Left renal cortex interstitium (tissue), 4 donors: ENCODE measurements at regions not wholly inside any gene's neighbourhood (a gene's known extent, or its start where the extent isn't known, plus 50 kb on each side); places are given as distances from the start of the nearest gene placed in this dataset.
"Not testable (repeated sequence)": the region's sequence is repeated elsewhere in the genome, so short reads cannot be mapped to it uniquely, and the experiment has no call there.

Source experiments
- DNase-seq, 4 donors: peaks; one replicate each; pipeline ENCODE4 v3.0.0-alpha.2; 2013; ENCODE audit warnings: low read depth in 4 of 4, low spot score in 2 of 4, missing footprints in 1 of 4

DNA sequence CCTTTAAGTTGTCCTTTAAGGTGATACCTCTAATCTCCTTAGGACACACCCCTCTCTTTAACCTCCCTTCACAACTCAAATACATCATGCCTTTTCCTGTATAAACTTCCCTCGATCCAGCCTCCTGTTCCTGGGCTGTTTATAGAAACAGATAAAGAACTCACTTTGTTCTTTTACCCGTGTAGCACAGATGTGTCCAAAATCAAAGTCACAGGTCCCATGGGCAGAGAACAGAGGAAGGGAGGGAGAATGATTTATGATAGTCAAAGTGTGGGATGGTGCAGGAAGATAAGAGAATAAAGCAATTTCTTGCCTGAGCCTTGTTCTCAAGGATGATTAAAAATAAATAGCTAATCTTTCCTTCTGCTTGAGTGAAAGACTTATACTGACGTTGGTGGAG is 50.3 kb upstream of the CABCOCO1 start:
- DNase-seq: no peak

GRCh38 chr10:61612009-61612408 is 50.7 kb upstream of the CABCOCO1 start:
- no peak for DNase-seq

DNA sequence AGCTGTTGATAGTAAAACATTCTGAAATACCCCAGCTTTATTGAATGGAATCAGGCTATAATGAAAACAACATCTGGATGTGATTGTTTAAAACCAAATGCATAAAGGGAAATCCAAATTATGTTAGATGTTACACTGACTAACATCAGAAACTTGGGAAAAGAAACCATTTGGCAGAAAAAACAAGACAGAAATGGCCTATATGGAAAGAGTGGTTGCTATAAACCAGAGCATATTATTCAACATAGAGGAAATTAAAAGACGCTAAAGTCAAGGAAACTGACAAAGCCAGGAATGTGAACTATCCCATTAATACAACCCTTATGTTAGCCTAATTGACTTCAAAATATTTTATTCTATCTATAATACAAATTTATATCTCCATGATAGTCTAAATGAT is 53.0 kb upstream of the CABCOCO1 start:
- no peak for DNase-seq

DNA sequence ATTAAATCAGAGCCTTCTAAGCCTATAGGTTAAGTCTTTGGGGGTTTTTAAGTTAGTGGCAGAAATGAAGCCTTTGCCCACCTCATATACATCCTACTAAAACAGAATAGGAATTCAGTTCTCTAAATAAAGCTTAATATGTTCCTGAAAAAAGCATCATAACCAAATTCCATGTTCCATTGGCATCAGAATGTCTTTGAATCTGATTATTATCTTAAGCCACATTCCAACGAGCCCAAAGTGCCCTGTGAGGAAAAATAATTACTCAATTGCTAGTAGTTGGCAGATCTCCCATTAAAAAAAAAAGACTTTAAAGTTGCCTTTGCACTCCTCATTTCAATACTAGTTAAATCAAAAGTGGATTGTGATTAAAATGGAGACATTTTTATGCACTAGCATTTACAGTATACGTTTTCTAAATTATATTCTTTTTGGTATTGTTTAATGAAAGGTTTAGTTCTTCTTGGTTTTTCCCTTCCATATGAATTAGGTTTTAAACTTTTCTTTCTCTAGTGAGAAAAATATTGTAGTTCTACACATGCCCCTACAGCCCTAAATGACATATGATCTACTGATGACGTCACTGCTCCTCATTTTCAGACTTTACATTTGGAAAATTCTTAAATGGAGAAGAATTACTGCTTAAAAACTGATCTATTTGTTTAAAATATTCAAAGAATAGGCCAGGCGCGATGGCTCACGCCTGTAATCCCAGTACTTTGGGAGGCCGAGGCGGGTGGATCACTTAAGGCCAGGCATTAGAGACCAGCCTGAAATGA is 54.3 kb upstream of the CABCOCO1 start:
- DNase-seq: no peak

DNA sequence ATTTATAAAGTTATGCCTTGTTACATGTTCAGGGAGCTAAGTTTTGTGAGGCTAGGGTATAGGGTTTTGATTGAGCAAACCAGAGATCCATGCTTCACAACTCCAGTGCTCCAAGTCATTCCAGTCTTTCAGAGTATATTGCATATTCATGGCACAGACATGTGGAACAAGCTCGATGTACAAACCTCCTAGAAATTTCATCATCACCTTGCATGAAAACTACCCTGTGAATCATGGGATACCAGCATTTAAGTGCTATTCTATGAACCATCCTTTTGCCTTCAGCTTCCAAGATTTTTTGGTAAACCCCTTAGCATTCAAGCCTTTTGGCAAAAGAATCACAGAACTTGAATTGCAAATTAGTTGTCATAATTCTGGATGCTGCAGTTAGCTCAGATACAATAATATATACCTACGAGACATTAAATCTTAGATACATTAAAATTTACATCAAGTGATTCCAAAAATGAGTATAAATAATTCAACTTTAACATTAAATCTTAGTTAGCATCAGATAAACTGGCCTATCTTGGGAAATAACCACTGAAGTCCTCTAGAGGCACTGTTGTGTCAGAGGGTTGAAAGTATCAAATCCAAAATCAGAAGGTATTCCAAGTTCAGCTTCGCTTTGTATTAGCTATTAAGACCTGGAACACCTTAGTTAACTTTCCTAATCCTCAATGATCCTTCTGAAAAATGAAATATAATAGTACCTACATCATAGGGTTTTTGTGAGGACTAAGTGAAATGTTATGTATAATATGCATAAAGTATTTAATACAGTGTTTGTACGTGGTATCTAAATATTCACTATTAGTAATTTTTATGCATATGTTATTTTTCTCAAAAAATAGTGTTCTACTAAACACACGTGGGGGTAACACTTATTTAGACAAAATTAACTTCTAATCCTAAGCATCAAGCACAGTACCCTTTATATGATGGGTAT is 55.5 kb upstream of the CABCOCO1 start:
- DNase-seq: no peak

- no peak for DNase-seq
Observed at GRCh38 chr10:61605221-61605620, 57.5 kb upstream of the CABCOCO1 start.

DNA sequence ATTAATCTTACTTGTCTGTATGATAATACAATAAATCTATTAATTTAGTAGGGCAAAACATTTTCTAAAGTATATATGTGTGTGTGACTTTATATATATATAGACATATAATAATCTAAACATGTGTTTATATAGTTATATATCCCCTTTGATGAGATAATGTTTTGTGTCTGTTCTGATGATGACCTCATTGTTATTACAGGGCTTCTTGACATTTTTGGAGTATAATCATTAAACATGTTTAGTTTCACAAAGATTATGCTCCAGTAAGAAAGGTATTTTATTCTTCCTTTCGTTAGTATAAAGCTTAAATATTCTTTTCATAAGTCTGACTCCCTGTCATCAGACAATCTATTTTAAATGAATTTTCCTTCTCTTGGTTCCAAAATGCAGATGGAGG is 62.3 kb upstream of the CABCOCO1 start:
- DNase-seq: no peak

- DNase-seq: no peak
Observed at GRCh38 chr10:61594430-61594829, 68.3 kb upstream of the CABCOCO1 start.

DNA sequence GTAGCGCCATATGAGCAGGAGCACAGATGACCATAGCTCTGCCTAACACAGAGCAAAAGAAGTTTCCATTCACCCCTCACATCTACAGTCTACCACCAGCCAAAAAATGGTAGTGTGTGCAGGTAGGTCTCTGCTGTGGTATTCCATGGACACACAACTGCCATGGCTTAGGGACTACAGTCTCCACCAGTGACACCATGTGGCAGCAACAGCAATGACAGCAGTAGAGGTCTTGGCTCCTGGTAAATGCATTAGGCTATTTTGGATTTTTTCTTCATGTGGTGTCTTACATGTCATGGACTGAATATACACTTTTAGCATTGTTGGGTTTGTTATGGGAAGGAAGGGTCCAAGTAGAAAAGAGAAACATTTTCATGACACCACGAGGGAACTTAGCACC is 70.1 kb upstream of the CABCOCO1 start:
- no peak for DNase-seq

- no peak for DNase-seq
Observed at GRCh38 chr10:61589547-61590243, 73.0 kb upstream of the CABCOCO1 start.

DNA sequence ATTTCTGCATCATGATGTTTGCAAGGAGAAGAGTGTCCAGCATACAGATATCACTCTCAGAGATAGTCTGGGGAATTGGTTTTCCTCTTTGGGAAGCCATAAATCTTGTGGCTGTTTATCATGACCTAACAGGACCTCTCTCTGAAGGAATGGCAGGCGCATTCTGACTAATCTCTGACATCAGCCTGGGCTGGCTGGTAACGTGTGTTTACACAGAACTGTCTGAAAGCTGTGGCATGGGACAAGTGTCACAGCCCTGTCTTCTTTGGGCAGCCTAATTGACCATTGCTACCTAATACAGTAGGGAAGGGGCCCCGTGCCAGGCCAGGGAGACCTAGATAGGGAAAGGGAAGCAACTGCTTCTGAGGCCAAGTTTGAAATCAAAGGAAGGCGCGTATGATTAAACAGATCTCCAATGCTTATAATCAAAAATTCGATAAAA is 73.9 kb upstream of the CABCOCO1 start:
- DNase-seq: no peak

DNA sequence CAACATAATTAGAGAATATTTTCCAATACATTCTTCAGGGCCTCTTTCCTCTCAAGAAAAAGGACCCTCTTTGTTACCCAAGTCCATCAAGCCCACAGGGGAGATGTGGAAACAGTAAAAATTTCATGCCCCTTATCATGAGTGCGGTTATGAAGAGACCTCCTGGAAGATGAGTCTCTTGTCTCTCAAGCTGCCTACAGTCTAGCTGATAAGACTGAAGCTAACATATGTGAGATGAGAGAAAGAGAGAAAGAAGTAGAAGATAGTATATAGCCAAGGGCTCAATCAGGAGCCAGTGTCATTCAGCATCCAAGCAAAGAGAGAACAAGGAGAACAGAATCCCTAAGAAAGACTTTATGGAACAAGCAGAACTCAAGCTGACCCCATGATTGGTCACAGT is 75.9 kb upstream of the CABCOCO1 start:
- no peak for DNase-seq

- no peak for DNase-seq
Observed at GRCh38 chr10:61580608-61581007, 82.1 kb upstream of the CABCOCO1 start.

DNA sequence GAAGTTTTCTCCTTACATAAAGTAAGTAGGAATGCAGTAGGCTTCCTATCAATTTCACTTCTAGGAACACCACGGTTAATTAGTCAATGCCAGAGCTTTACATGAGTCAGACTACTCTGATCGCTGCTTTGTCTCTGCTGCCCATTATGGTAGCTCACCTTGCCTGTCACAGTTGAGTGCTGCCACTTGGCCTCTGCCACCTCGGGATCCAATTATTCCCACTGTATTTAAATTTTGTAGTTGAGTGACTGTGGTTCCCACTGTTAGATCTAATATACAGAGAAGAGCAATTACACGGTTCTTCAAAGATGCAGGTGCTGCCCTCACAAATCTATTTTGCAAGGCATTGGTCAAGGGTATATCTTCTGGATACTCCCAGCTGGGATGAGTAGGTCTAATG is 92.5 kb upstream of the CABCOCO1 start:
- not testable (repeated sequence) for DNase-seq

- no peak for DNase-seq
Observed at GRCh38 chr10:61567729-61568128, 95.0 kb upstream of the CABCOCO1 start.

DNA sequence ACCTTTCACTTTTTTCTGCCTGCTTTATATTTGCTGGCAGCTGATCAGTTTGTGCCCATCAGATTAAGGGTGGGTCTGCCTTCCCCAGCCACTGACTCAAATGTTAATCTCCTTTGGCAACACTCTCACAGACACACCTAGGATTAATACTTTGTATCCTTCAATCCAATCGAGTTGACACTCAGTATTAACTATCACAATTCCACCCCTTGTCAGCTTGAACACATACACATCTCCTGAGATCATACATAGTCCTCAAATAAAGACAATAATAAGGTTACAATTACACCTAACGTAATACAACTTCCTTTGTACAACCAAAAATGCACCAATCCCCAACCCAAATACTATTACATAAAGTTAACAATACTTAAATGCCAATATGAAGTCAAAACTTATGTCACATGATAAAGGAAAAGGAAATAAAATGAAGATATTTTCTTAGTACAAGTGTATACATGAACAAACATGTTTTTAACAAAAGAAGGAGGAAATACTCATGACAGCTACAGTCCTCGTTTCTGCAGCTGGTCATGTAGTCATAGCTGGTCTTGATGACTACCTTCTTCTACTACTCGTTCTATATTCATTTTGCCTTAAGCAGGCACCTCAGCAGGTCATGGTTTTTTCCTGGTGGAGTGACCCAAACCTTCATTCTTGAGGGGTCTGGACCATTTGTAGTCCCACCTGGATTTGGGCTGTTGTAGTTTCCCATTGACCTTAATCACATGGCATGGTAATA is 96.7 kb upstream of the CABCOCO1 start:
- DNase-seq: no peak

GRCh38 chr10:61564444-61564843 is 98.3 kb upstream of the CABCOCO1 start:
- no peak for DNase-seq

GRCh38 chr10:61559615-61560014 is 103.1 kb upstream of the CABCOCO1 start:
- DNase-seq: no peak

GRCh38 chr10:61558188-61558587 is 104.5 kb upstream of the CABCOCO1 start:
- no peak for DNase-seq

GRCh38 chr10:61554925-61555324 is 101.7 kb upstream of the TMEM26 start:
- no peak for DNase-seq
